ENCODE measurements at regions not wholly inside any gene's neighbourhood (a gene's known extent, or its start where the extent isn't known, plus 50 kb on each side); places are given as distances from the start of the nearest gene placed in this dataset.

DNA sequence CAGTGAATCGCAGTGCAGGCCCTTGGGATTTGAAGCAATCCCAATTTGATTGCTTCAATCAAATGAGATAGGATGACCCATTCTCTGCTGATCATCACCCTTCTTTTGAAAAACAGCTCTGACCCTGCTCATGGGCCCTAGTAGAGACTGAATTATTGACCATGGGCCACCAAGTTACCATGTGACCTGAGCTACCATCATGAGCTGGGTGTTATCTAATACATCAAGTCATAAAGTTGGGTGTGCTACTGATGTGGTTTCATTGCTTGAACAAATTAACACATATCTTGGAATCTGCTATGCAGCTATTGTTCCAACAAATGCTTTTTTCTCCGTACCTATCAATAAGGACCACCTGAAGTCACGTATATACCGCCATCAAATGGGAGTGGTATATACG is 54.8 kb upstream of the CNKSR3 start (continued):
- no peak for TF ChIP-seq REST (IDR thresholded peaks at IDR 0.05)

GRCh38 chr6:154566866-154567265 is 56.4 kb upstream of the CNKSR3 start:
- no peak for DNase-seq (ENCODE audit: low spot score)
- no peaks in the 10 kb centered on the region for H3K36me3 ChIP-seq (ENCODE audit: control insufficient read depth in 4 of 4, insufficient read depth in 3 of 4, low read depth in 1 of 4, low read length in 3 of 4)
- no peaks in the 10 kb centered on the region for H3K9me3 ChIP-seq (ENCODE audit: control insufficient read depth in 4 of 4, low read length in 3 of 4)
- H3K4me1 ChIP-seq (ENCODE audit: control insufficient read depth in 4 of 4, insufficient read depth in 4 of 4, low read length in 3 of 4): peaks cover 0 to 5% (median 2%) of the 10 kb centered on the region in 4 donors
- H3K27ac ChIP-seq (ENCODE audit: low read depth in 1 of 2, low read length in 2 of 2): no peak overlapping the region
- H3K4me3 ChIP-seq (ENCODE audit: low read depth in 1 of 3, low read length in 3 of 3): no peak overlapping the region
- TF ChIP-seq NR2F2 (IDR thresholded peaks at IDR 0.05): no peak
- TF ChIP-seq, protein P1, sequence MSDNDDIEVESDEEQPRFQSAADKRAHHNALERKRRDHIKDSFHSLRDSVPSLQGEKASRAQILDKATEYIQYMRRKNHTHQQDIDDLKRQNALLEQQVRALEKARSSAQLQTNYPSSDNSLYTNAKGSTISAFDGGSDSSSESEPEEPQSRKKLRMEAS (IDR thresholded peaks at IDR 0.05): no peak
- TF ChIP-seq TAF1 (conservative IDR thresholded peaks at IDR 0.05): no peak
- no peak for TF ChIP-seq RXRA (IDR thresholded peaks at IDR 0.05)
- no peaks in the 10 kb centered on the region for H3K27me3 ChIP-seq (ENCODE audit: control insufficient read depth in 4 of 4, insufficient read depth in 4 of 4, low read length in 3 of 4)
- no peak overlapping the region for H3K9ac ChIP-seq (ENCODE audit: low read depth in 1 of 2, low read length in 2 of 2)
- WGBS: 88% methylated on average over 2 of the region's 2 CpGs

- no peak for DNase-seq (ENCODE audit: low spot score)
- H3K27ac ChIP-seq (ENCODE audit: low read depth in 1 of 2, low read length in 2 of 2): no peak overlapping the region
- TF ChIP-seq CTCF (IDR thresholded peaks at IDR 0.05; ENCODE audit: low read depth, low read length, missing input control) (no peak), FOXA1 (IDR thresholded peaks at IDR 0.05) (no peak), YY1 (IDR thresholded peaks at IDR 0.05) (no peak), GABPA (IDR thresholded peaks at IDR 0.05 in 1 of 2, conservative IDR thresholded peaks at IDR 0.05 in 1 of 2) (no peak), NR2F2 (IDR thresholded peaks at IDR 0.05) (no peak), RXRA (IDR thresholded peaks at IDR 0.05) (no peak), HNF4A (conservative IDR thresholded peaks at IDR 0.05) (no peak), EGR1 (IDR thresholded peaks at IDR 0.05; ENCODE audit: low read depth in 2 of 2) (no peak), SP1 (IDR thresholded peaks at IDR 0.05) (no peak), TAF1 (conservative IDR thresholded peaks at IDR 0.05) (no peak), HNF4G (IDR thresholded peaks at IDR 0.05) (no peak), FOXA2 (IDR thresholded peaks at IDR 0.05) (no peak), JUND (IDR thresholded peaks at IDR 0.05) (no peak), RAD21 (IDR thresholded peaks at IDR 0.05) (no peak), ATF3 (IDR thresholded peaks at IDR 0.05) (no peak), REST (IDR thresholded peaks at IDR 0.05) (no peak)
- TF ChIP-seq, protein P1 (IDR thresholded peaks at IDR 0.05): no peak
- TF ChIP-seq, protein P2, sequence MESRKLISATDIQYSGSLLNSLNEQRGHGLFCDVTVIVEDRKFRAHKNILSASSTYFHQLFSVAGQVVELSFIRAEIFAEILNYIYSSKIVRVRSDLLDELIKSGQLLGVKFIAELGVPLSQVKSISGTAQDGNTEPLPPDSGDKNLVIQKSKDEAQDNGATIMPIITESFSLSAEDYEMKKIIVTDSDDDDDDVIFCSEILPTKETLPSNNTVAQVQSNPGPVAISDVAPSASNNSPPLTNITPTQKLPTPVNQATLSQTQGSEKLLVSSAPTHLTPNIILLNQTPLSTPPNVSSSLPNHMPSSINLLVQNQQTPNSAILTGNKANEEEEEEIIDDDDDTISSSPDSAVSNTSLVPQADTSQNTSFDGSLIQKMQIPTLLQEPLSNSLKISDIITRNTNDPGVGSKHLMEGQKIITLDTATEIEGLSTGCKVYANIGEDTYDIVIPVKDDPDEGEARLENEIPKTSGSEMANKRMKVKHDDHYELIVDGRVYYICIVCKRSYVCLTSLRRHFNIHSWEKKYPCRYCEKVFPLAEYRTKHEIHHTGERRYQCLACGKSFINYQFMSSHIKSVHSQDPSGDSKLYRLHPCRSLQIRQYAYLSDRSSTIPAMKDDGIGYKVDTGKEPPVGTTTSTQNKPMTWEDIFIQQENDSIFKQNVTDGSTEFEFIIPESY (IDR thresholded peaks at IDR 0.05): no peak
- H3K9me3 ChIP-seq (ENCODE audit: control insufficient read depth in 4 of 4, low read length in 3 of 4): no peaks in the 10 kb centered on the region
- WGBS: 82% methylated on average over 6 of the region's 6 CpGs
- H3K4me1 ChIP-seq (ENCODE audit: control insufficient read depth in 4 of 4, insufficient read depth in 4 of 4, low read length in 3 of 4): peaks cover 0 to 5% (median 2%) of the 10 kb centered on the region in 4 donors
- H3K27me3 ChIP-seq (ENCODE audit: control insufficient read depth in 4 of 4, insufficient read depth in 4 of 4, low read length in 3 of 4): no peaks in the 10 kb centered on the region
- H3K36me3 ChIP-seq (ENCODE audit: control insufficient read depth in 4 of 4, insufficient read depth in 3 of 4, low read depth in 1 of 4, low read length in 3 of 4): no peaks in the 10 kb centered on the region
- H3K9ac ChIP-seq (ENCODE audit: low read depth in 1 of 2, low read length in 2 of 2): no peak overlapping the region
- no peak overlapping the region for H3K4me3 ChIP-seq (ENCODE audit: low read depth in 1 of 3, low read length in 3 of 3)
Measured at GRCh38 chr6:154567695-154568220, 57.3 kb upstream of the CNKSR3 start.
